ENCODE measurements at regions not wholly inside any gene's neighbourhood (a gene's known extent, or its start where the extent isn't known, plus 50 kb on each side); places are given as distances from the start of the nearest gene placed in this dataset.

DNA sequence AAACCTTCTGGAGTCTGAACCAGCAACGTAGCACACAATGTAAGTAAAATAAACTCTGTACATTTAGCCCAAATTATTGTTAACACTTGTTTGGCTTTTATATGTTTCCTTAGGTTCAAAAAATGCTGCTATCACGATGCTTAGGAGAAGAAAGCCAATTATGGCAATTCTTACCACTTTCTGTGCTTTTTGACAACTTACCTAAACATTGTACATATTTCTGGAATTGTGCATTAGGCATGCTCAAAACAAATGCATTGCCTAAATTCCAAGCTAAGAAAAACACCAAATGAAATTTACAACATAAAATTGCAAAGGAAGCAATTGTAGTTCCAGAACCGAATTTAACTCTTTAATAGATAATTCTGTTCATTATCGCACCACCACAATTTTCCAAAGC is 585.6 kb upstream of the DSEL start:
- Histone ChIP-seq H3K4me3 (ENCODE audit: low read depth, low read length, poor library complexity, severe bottlenecking) (no peak overlapping the region), H3F3A (ENCODE audit: insufficient read depth, low read length) (no peaks in the 10 kb centered on the region), H3K27ac (ENCODE audit: low read depth, low read length, poor library complexity, severe bottlenecking) (no peak overlapping the region), H3K36me3 (ENCODE audit: insufficient read depth, low read length) (no peaks in the 10 kb centered on the region), H3K9ac (ENCODE audit: low read length) (no peak overlapping the region), H3K9me3 (ENCODE audit: low read length) (no peaks in the 10 kb centered on the region), H3K4me1 (ENCODE audit: insufficient read depth, low read length, severe bottlenecking) (no peaks in the 10 kb centered on the region), H3K27me3 (ENCODE audit: insufficient read depth, low read length) (no peaks in the 10 kb centered on the region), H3K9me2 (ENCODE audit: low read depth, low read length) (no peaks in the 10 kb centered on the region), H3K79me2 (ENCODE audit: insufficient read depth, low read length) (no peaks in the 10 kb centered on the region), H4K20me1 (ENCODE audit: insufficient read depth, low read length) (no peaks in the 10 kb centered on the region), H3K4me2 (ENCODE audit: low read length) (no peak overlapping the region), H2AFZ (ENCODE audit: low read length) (no peak overlapping the region)
- TF ChIP-seq, protein P1, sequence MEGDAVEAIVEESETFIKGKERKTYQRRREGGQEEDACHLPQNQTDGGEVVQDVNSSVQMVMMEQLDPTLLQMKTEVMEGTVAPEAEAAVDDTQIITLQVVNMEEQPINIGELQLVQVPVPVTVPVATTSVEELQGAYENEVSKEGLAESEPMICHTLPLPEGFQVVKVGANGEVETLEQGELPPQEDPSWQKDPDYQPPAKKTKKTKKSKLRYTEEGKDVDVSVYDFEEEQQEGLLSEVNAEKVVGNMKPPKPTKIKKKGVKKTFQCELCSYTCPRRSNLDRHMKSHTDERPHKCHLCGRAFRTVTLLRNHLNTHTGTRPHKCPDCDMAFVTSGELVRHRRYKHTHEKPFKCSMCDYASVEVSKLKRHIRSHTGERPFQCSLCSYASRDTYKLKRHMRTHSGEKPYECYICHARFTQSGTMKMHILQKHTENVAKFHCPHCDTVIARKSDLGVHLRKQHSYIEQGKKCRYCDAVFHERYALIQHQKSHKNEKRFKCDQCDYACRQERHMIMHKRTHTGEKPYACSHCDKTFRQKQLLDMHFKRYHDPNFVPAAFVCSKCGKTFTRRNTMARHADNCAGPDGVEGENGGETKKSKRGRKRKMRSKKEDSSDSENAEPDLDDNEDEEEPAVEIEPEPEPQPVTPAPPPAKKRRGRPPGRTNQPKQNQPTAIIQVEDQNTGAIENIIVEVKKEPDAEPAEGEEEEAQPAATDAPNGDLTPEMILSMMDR (IDR thresholded peaks at IDR 0.05; ENCODE audit: low read length) = no peak
- no peak for TF ChIP-seq EZH2 (IDR thresholded peaks at IDR 0.05; ENCODE audit: borderline replicate concordance, low read length)

DNA sequence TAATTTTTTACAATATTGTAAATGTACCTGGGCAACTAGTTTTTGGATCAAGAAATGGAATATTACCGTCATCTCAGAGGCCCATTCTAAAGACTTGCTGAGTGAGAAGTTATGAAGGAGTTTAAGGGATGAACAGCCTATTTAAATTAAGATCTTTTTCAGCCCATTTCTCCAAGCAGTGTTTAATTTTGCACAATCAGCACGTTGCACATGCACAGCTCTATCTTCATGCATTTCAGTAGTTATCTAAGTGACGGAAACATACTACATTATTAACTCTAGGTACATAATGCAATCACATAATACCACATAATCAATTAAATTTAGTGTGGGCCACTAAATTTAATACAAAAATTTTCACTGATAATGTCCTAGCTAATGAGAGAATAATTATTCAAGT is 582.1 kb upstream of the DSEL start:
- Histone ChIP-seq H3K36me3 (ENCODE audit: insufficient read depth, low read length) (no peaks in the 10 kb centered on the region), H3K4me3 (ENCODE audit: low read depth, low read length, poor library complexity, severe bottlenecking) (no peak overlapping the region), H3K9me3 (ENCODE audit: low read length) (no peaks in the 10 kb centered on the region), H3K79me2 (ENCODE audit: insufficient read depth, low read length) (no peaks in the 10 kb centered on the region), H3K27ac (ENCODE audit: low read depth, low read length, poor library complexity, severe bottlenecking) (no peak overlapping the region), H3K4me2 (ENCODE audit: low read length) (no peak overlapping the region), H3K9me2 (ENCODE audit: low read depth, low read length) (no peaks in the 10 kb centered on the region), H3K27me3 (ENCODE audit: insufficient read depth, low read length) (no peaks in the 10 kb centered on the region), H3F3A (ENCODE audit: insufficient read depth, low read length) (no peaks in the 10 kb centered on the region), H3K9ac (ENCODE audit: low read length) (no peak overlapping the region), H4K20me1 (ENCODE audit: insufficient read depth, low read length) (no peaks in the 10 kb centered on the region), H2AFZ (ENCODE audit: low read length) (no peak overlapping the region), H3K4me1 (ENCODE audit: insufficient read depth, low read length, severe bottlenecking) (no peaks in the 10 kb centered on the region)
- no peak for TF ChIP-seq EZH2 (IDR thresholded peaks at IDR 0.05; ENCODE audit: borderline replicate concordance, low read length)
- TF ChIP-seq, protein P1 (IDR thresholded peaks at IDR 0.05; ENCODE audit: low read length) = no peak

DNA sequence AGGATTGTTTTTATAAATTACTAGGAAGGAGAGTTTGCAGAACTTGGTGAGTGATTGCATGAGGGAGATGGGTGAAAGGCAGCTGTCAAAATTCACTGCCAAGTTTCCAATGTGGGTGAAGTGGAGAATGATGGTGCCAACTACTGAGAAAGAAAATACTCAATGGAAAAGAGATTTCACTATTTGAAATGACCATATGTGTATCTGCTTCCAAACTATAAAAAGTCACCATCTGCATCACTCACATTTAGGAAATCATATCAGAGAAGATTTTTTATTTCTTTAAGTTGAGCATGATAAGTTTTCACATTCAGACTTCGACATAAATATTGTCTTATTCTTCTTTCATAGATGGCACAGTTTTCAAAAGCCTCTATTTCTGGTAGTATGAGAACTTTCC is 570.0 kb upstream of the DSEL start:
- TF ChIP-seq, protein P1 (IDR thresholded peaks at IDR 0.05; ENCODE audit: low read length) = no peak
- no peak for TF ChIP-seq EZH2 (IDR thresholded peaks at IDR 0.05; ENCODE audit: borderline replicate concordance, low read length)
- no peaks in the 10 kb centered on the region for H3F3A ChIP-seq (ENCODE audit: insufficient read depth, low read length)
- no peak overlapping the region for H3K4me2 ChIP-seq (ENCODE audit: low read length)
- no peaks in the 10 kb centered on the region for H3K27me3 ChIP-seq (ENCODE audit: insufficient read depth, low read length)
- H3K9me2 ChIP-seq (ENCODE audit: low read depth, low read length) = no peaks in the 10 kb centered on the region
- H3K4me1 ChIP-seq (ENCODE audit: insufficient read depth, low read length, severe bottlenecking) = no peaks in the 10 kb centered on the region
- no peaks in the 10 kb centered on the region for H3K9me3 ChIP-seq (ENCODE audit: low read length)
- H3K36me3 ChIP-seq (ENCODE audit: insufficient read depth, low read length) = no peaks in the 10 kb centered on the region
- no peak overlapping the region for H3K27ac ChIP-seq (ENCODE audit: low read depth, low read length, poor library complexity, severe bottlenecking)
- H2AFZ ChIP-seq (ENCODE audit: low read length) = no peak overlapping the region
- H3K79me2 ChIP-seq (ENCODE audit: insufficient read depth, low read length) = no peaks in the 10 kb centered on the region
- H3K9ac ChIP-seq (ENCODE audit: low read length) = no peak overlapping the region
- no peaks in the 10 kb centered on the region for H4K20me1 ChIP-seq (ENCODE audit: insufficient read depth, low read length)
- H3K4me3 ChIP-seq (ENCODE audit: low read depth, low read length, poor library complexity, severe bottlenecking) = no peak overlapping the region

All from OCI-LY1 (cell line).